ENCODE measurements at regions not wholly inside any gene's neighbourhood (a gene's known extent, or its start where the extent isn't known, plus 50 kb on each side); places are given as distances from the start of the nearest gene placed in this dataset.
"Not testable (repeated sequence)": the region's sequence is repeated elsewhere in the genome, so short reads cannot be mapped to it uniquely, and the experiment has no call there.

GRCh38 chr10:130493021-130493420 lies 356.8 kb downstream of the GLRX3 start:
- no peak for DNase-seq

- DNase-seq: no peak
Observed at GRCh38 chr10:130493446-130494145, 357.4 kb downstream of the GLRX3 start.

GRCh38 chr10:130495116-130495862 lies 359.1 kb downstream of the GLRX3 start:
- no peak for DNase-seq

GRCh38 chr10:130495891-130496636 lies 359.9 kb downstream of the GLRX3 start:
- DNase-seq: no peak

GRCh38 chr10:130497056-130498010 lies 361.1 kb downstream of the GLRX3 start:
- DNase-seq: no peak

GRCh38 chr10:130498042-130498441 lies 361.9 kb downstream of the GLRX3 start:
- no peak for DNase-seq

- no peak for DNase-seq
Observed at GRCh38 chr10:130498934-130499333, 362.7 kb downstream of the GLRX3 start.

GRCh38 chr10:130499541-130499940 lies 363.4 kb downstream of the GLRX3 start:
- no peak for DNase-seq

GRCh38 chr10:130500261-130501000 lies 364.2 kb downstream of the GLRX3 start:
- no peak for DNase-seq

- DNase-seq: no peak
Observed at GRCh38 chr10:130507461-130507860, 371.3 kb downstream of the GLRX3 start.

- no peak for DNase-seq
Observed at GRCh38 chr10:130509881-130510689, 373.9 kb downstream of the GLRX3 start.

GRCh38 chr10:130510755-130511154 lies 374.6 kb downstream of the GLRX3 start:
- DNase-seq: no peak

GRCh38 chr10:130511766-130512165 lies 375.6 kb downstream of the GLRX3 start:
- no peak for DNase-seq

- DNase-seq: no peak
Observed at GRCh38 chr10:130512936-130513335, 376.7 kb downstream of the GLRX3 start.

GRCh38 chr10:130513686-130514476 lies 377.7 kb downstream of the GLRX3 start:
- DNase-seq: no peak

- DNase-seq: no peak
Observed at GRCh38 chr10:130515670-130516069, 379.5 kb downstream of the GLRX3 start.

- no peak for DNase-seq
Observed at GRCh38 chr10:130516141-130516735, 380.0 kb downstream of the GLRX3 start.

GRCh38 chr10:130518921-130519320 lies 382.7 kb downstream of the GLRX3 start:
- DNase-seq: not testable (repeated sequence)

- DNase-seq: no peak
Observed at GRCh38 chr10:130519791-130520190, 383.6 kb downstream of the GLRX3 start.

GRCh38 chr10:130531312-130531711 lies 395.1 kb downstream of the GLRX3 start:
- DNase-seq: no peak

Measured in NCI-H2029 (cell line).